Kidney glomerular epithelial cell (primary cell): ENCODE measurements at regions not wholly inside any gene's neighbourhood (a gene's known extent, or its start where the extent isn't known, plus 50 kb on each side); places are given as distances from the start of the nearest gene placed in this dataset.
"Not testable (repeated sequence)": the region's sequence is repeated elsewhere in the genome, so short reads cannot be mapped to it uniquely, and the experiment has no call there.

Experiments
- DNase-seq: peaks from one replicate; lab custom pipeline; 2025; lab: John Stamatoyannopoulos, UW

GRCh38 chr7:91459539-91459938 is 195.3 kb downstream of the FZD1 start:
- DNase-seq = no peak

GRCh38 chr7:91462316-91462715 is 198.1 kb downstream of the FZD1 start:
- no peak for DNase-seq

DNA sequence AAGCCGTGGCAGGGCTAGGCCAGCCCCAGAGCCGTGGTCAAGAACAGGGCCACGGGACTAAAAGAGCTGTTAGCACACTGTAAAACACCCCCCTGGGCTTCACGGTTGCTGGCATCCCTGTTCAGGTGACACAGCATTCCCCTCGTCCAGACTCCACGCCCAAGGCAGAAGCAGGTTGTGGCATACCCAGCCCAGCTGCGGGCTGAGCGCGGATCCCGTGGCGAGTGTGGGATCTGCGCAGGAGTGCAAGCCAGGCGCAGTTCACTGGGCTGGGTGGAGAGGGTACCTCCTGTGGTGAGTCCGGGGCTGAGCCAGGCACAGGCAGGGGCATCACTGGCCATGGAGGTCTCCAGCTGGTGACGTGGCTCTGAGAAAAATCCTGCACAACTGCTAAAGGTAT is 199.1 kb downstream of the FZD1 start:
- no peak for DNase-seq

- no peak for DNase-seq
These were observed 201.4 kb downstream of the FZD1 start for GRCh38 chr7:91465595-91466061.

DNA sequence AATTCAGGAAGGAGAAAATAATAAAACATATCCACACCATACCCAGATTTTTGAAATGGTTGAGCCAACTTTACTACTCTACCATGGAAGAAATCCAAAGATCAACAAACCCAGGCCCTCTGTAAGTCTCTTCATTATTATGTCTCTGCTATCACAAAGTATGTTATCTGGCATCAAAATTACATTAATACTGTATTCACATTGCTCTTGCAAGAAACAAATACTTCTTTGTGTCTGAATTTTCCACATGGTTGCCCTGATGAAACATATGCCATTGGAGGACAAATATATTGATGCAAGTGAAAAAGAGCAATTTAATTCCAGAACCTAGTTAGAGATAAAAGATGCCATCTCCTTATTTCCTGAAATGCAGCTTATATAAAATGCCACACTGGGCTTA is 204.0 kb downstream of the FZD1 start:
- DNase-seq = no peak

GRCh38 chr7:91473619-91474018 is 209.4 kb downstream of the FZD1 start:
- no peak for DNase-seq

DNA sequence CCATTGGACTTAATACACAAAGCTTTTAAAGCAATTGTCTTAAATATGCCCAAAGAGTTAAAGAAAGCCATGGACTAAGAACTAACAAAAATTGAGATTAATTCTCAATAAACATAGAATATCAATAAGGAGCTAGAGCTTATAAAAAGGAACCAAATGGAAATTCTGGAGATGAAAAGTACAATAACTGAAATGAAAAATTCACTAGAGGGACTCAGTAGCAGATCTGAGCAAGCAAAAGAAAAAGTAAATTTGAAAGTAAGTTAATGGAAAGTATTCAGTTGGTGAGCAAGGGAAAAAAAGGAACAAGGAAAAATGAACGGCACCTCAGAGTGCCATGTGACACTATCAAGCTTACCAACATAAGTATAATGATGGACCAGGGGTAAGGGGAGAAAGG is 209.8 kb downstream of the FZD1 start:
- DNase-seq = no peak

- not testable (repeated sequence) for DNase-seq
These were observed 216.2 kb downstream of the FZD1 start for GRCh38 chr7:91480470-91480869.

DNA sequence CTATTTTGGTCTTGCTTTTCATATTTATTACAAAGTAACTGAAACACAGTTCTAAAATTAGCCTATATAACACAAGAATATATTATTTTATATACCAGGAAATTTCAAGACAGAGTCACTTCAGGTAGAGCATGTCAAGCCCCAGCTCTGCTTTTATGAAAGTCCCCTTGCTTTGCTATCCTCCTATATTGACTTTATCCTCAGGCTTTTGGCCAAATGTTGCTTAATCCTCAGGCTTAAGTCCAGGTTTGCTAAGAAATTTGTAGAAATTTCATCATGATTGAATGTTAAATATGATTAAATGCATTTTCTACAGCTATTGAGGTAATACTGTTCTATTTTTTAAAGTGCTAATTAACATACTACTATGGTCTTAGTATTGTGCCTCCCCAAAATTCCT is 227.6 kb downstream of the FZD1 start:
- DNase-seq = no peak

GRCh38 chr7:91492317-91492716 is 228.1 kb downstream of the FZD1 start:
- no peak for DNase-seq

DNA sequence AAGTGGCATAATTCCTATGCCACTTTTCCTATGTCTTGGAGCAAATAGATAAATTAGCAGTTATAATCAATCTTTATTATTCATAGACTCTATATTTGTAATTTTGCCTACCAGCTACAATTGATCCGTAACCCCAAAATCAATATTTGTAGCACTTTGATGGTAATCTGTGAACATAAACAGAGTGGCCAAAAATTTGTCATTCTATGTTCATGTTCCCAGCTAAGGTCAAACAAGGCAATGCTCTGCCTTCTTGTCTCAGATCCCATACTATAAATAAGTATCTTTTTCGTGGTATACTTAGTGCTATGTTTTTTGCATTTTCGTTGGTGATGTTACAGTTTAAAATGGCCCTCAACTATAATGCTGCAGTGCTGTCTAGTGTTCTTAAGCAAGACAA is 228.5 kb downstream of the FZD1 start:
- DNase-seq = no peak

- no peak for DNase-seq
These were observed 230.2 kb downstream of the FZD1 start for GRCh38 chr7:91494450-91494849.

- DNase-seq = no peak
These were observed 232.1 kb downstream of the FZD1 start for GRCh38 chr7:91496251-91496820.

GRCh38 chr7:91497277-91497676 is 233.0 kb downstream of the FZD1 start:
- not testable (repeated sequence) for DNase-seq

- DNase-seq = no peak
These were observed 239.8 kb downstream of the FZD1 start for GRCh38 chr7:91503934-91504555.

DNA sequence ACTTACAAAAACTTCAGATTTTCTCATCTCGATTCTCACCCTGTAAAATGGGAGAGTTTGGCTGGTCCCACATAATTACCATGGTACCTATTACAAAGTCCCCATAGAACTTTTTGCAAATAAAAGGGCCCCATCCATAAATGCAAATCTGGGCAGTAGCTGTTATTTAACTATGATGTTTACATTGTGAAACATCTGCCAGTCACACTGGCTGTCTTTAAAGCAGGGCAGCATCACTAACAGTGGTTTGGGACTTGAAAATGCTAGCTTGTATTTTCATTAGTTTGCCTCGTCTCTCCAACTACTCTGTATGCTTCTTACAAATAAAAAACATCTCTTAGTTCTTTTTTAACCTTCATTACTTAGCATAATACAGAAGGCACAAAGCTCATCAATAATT is 240.7 kb downstream of the FZD1 start:
- DNase-seq = no peak

DNA sequence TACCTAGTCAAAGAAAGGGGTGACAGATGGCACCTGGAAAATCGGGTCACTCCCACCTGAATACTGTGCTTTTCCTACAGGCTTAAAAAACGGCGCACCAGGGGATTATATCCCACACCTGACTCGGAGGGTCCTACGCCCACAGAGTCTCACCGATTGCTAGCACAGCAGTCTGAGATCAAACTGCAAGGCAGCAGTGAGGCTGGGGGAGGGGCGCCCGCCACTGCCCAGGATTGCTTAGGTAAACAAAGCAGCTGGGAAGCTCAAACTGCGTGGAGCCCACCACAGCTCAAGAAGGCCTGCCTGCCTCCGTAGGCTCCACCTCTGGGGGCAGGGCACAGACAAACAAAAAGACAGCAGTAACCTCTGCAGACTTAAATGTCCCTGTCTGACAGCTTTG is 242.7 kb downstream of the FZD1 start:
- not testable (repeated sequence) for DNase-seq

GRCh38 chr7:91511861-91512260 is 247.6 kb downstream of the FZD1 start:
- not testable (repeated sequence) for DNase-seq

DNA sequence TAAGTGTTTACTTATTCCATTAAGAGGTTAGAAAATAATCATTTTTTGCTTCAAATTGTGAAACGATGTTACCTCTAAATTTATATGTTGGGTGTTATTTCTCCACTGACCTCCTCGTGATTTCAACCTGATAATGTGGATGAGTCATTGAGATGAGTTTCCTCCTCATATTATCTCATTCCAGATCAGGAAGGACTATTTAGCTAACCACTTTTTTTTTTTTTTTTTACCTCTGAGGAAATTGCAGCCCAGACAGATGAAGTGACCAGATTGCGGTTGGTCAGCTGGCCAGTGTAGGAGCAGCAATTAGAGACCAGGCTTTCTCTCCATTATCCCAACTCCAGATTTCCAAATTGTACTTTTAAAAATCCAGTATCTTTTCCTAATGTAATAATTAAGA is 248.7 kb downstream of the FZD1 start:
- DNase-seq = peak; percentile 2

DNA sequence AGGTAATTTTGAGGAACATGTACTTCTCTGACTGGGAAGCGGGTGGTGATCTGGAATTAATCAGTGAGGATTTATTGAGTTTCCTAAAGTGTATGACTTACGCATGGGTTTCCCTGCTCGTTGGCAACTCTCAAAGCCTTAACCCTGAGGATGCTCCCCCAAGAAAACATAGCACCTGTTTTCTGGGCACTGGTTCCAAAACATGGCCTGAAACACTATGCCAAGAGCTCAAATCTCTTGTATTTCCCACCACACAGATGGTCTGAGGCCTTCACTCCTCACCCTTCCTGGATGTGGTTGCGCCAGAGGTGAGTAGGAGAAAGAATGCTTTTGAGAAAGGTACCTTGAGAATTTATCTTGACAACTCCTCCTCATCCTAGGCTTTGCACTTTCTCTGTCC is 250.4 kb downstream of the FZD1 start:
- DNase-seq = no peak

- no peak for DNase-seq
These were observed 251.7 kb downstream of the FZD1 start for GRCh38 chr7:91515961-91516360.

DNA sequence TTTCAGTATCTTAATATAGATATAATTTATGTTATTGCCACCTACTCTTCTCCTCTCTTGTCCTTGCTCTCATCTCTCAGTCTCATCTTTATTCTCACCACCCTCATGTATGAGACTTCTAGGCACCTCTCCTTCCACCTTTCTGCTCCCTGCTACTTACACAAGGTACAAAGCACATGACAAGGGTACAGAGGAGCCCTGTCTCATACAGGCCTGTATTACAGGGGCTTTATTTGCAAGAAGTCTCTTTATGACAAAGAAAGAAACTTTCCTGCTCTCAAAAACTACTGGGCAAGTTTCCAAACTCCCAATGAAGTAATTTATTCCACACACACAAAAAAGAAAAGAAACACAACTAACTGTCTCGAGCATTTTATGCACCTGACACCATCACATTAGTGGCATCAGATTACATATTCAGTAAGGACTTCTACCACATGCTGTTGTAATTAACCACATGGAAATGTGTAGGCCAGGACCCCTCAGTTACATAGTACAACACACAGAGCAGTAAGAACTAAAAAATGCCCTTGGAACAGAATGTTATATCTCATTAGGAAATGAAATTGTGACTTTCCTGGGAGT is 253.1 kb downstream of the FZD1 start:
- DNase-seq = no peak

DNA sequence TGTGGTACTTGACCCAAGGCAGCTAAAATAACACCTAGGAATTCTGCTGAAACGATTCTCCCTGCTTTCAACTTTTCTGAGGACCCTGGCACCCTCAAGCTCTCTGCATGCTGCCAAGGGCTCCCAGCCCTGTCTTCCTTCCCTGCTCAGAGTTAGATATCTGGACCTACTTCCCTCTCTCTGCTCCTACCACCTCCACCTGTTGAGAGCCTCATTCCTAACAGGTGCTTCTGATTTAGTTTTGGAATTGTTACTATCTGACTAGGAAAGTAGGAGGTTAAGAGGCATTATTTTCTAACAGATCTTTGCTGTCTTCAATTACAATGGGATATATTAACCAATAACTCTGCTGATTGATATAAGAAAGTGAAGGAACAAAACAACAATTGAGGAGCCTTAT is 253.8 kb downstream of the FZD1 start:
- DNase-seq = no peak
